ENCODE measurements at regions not wholly inside any gene's neighbourhood (a gene's known extent, or its start where the extent isn't known, plus 50 kb on each side); places are given as distances from the start of the nearest gene placed in this dataset.
"Not testable (repeated sequence)": the region's sequence is repeated elsewhere in the genome, so short reads cannot be mapped to it uniquely, and the experiment has no call there.

GRCh38 chr16:34014841-34015820, 555.7 kb downstream of the TP53TG3F start:
- TF ChIP-seq CTCF (conservative IDR thresholded peaks at IDR 0.05; ENCODE audit: low read length); EZH2phosphoT487 (IDR thresholded peaks at IDR 0.05; ENCODE audit: borderline replicate concordance, low read depth, low read length): not testable (repeated sequence)

Data from OCI-LY7 (cell line).